Cardiac muscle cell (in vitro differentiated cells and primary cell): ENCODE measurements at regions not wholly inside any gene's neighbourhood (a gene's known extent, or its start where the extent isn't known, plus 50 kb on each side); places are given as distances from the start of the nearest gene placed in this dataset.

Source experiments
- DNase-seq, 2 donors: peaks; one replicate each; pipeline versions ENCODE4 v3.0.0 to v3.0.0-alpha.2; 2010 to 2017; ENCODE audit warnings: low read depth in 1 of 2, low spot score in 1 of 2
- H3K27ac ChIP-seq: fragments of 200-600 bp; sonication (generic); 2 replicates; pipeline ENCODE4 v1.5.1; 2016
- H3K27me3 ChIP-seq: fragments of 200-600 bp; sonication (generic); 2 replicates; pipeline ENCODE4 v1.6.0; 2016; ENCODE audit warnings: control low read depth
- H3K36me3 ChIP-seq: fragments of 200-600 bp; sonication (generic); 2 replicates; pipeline ENCODE4 v1.5.1; 2016; ENCODE audit warnings: control low read depth
- H3K4me1 ChIP-seq: fragments of 200-600 bp; sonication (generic); 2 replicates; pipeline ENCODE4 v1.8.1; 2017; ENCODE audit warnings: low read depth, mild to moderate bottlenecking, mixed run types
- H3K4me3 ChIP-seq: fragments of 200-600 bp; sonication (generic); 2 replicates; pipeline ENCODE4 v1.5.1; 2016; ENCODE audit warnings: mild to moderate bottlenecking
- H3K9me3 ChIP-seq: fragments of 200-600 bp; sonication (generic); 2 replicates; pipeline ENCODE4 v1.5.1; 2017; ENCODE audit warnings: low read depth, mild to moderate bottlenecking, control low read depth
- CTCF ChIP-seq: IDR thresholded peaks from 2 replicates; pipeline ENCODE4 v1.5.1; 2012; ENCODE audit warnings: low read depth, mild to moderate bottlenecking, low read length

GRCh38 chr2:187799601-187800000, 245.4 kb upstream of the TFPI start:
- TF ChIP-seq CTCF: no peak
- H3K9me3 ChIP-seq: no peaks in the 10 kb centered on the region
- no peaks in the 10 kb centered on the region for H3K4me1 ChIP-seq
- H3K4me3 ChIP-seq: no peak overlapping the region
- no peak overlapping the region for H3K27ac ChIP-seq
- no peak for DNase-seq
- H3K36me3 ChIP-seq: no peaks in the 10 kb centered on the region
- H3K27me3 ChIP-seq: no peaks in the 10 kb centered on the region

GRCh38 chr2:187803816-187804215, 249.6 kb upstream of the TFPI start:
- DNase-seq: no peak
- Histone ChIP-seq H3K4me1 (no peaks in the 10 kb centered on the region), H3K36me3 (no peaks in the 10 kb centered on the region), H3K9me3 (no peaks in the 10 kb centered on the region), H3K27ac (no peak overlapping the region), H3K4me3 (no peak overlapping the region), H3K27me3 (no peaks in the 10 kb centered on the region)
- TF ChIP-seq CTCF: no peak

GRCh38 chr2:187815113-187815512, 260.9 kb upstream of the TFPI start:
- no peaks in the 10 kb centered on the region for H3K36me3 ChIP-seq
- no peak for TF ChIP-seq CTCF
- H3K27ac ChIP-seq: no peak overlapping the region
- no peak overlapping the region for H3K4me3 ChIP-seq
- H3K4me1 ChIP-seq: no peaks in the 10 kb centered on the region
- H3K27me3 ChIP-seq: no peaks in the 10 kb centered on the region
- DNase-seq: no peak
- H3K9me3 ChIP-seq: no peaks in the 10 kb centered on the region

- Histone ChIP-seq H3K9me3 (no peaks in the 10 kb centered on the region), H3K36me3 (no peaks in the 10 kb centered on the region), H3K4me1 (no peaks in the 10 kb centered on the region), H3K27me3 (no peaks in the 10 kb centered on the region), H3K27ac (no peak overlapping the region), H3K4me3 (no peak overlapping the region)
- no peak for TF ChIP-seq CTCF
- no peak for DNase-seq
Observed at GRCh38 chr2:187819624-187820023, 265.4 kb upstream of the TFPI start.

GRCh38 chr2:187825108-187825507, 270.9 kb upstream of the TFPI start:
- H3K36me3 ChIP-seq: no peaks in the 10 kb centered on the region
- H3K27ac ChIP-seq: no peak overlapping the region
- H3K4me1 ChIP-seq: peaks cover 4% of the 10 kb centered on the region
- no peak overlapping the region for H3K4me3 ChIP-seq
- H3K9me3 ChIP-seq: no peaks in the 10 kb centered on the region
- no peaks in the 10 kb centered on the region for H3K27me3 ChIP-seq
- TF ChIP-seq CTCF: no peak
- DNase-seq: no peak

GRCh38 chr2:187826023-187826422, 271.8 kb upstream of the TFPI start:
- Histone ChIP-seq H3K27ac (no peak overlapping the region), H3K4me3 (no peak overlapping the region), H3K36me3 (no peaks in the 10 kb centered on the region), H3K4me1 (peaks cover 4% of the 10 kb centered on the region), H3K27me3 (no peaks in the 10 kb centered on the region), H3K9me3 (no peaks in the 10 kb centered on the region)
- TF ChIP-seq CTCF: no peak
- peak in 1 of 2 donors; percentile 5 for DNase-seq
